ENCODE measurements at regions not wholly inside any gene's neighbourhood (a gene's known extent, or its start where the extent isn't known, plus 50 kb on each side); places are given as distances from the start of the nearest gene placed in this dataset.

GRCh38 chr14:56975521-56975920, 165.2 kb upstream of the OTX2 start:
- no peak for DNase-seq (ENCODE audit: low spot score)
- no peak for TF ChIP-seq CTCF (IDR thresholded peaks at IDR 0.05)
- no peak for ATAC-seq (ENCODE audit: low FRiP score)

GRCh38 chr14:56972948-56973347, 162.7 kb upstream of the OTX2 start:
- ATAC-seq (ENCODE audit: low FRiP score) (no peak), DNase-seq (ENCODE audit: low spot score) (no peak)
- no peak for TF ChIP-seq CTCF (IDR thresholded peaks at IDR 0.05)

DNA sequence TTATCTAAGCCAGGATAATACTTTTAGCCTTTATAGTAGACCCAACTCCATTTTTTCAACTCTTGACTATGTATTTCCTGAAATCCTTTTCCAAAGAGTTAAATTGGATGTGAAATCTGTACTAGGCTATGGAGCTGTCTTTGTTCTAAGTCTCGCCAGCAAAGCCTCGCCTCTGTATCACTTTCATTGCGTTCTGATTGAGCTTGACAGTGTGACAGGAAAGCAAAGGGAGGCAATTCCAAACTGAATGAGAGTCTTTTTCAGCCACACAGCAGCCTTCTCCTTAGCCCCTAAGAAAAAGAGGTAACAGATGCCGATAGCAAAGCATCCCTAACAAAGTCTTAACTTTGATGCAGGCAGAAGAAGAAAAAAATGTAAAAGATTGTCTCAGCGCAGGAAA, 154.6 kb upstream of the OTX2 start:
- no peak for TF ChIP-seq CTCF (IDR thresholded peaks at IDR 0.05)
- DNase-seq (ENCODE audit: low spot score) (no peak), ATAC-seq (ENCODE audit: low FRiP score) (no peak)

DNA sequence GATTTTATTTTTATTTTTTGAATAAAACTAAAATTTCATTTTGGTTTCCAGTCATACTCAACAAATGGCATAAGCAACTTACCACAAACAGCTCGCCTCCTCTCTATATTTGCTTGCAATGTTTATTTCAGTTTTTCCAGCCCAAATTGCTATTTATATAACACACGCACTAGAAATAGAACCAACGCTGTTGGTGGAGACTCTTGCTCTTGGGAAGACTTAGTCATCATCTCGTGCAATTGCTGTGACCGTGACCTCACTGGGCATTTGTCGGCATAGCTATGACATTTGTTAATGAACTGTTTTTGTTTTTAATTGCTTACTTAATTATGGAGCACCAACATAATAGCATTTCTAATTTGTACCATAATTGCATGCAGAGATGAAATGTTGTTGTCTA, 153.1 kb upstream of the OTX2 start:
- TF ChIP-seq CTCF (IDR thresholded peaks at IDR 0.05): no peak
- ATAC-seq (ENCODE audit: low FRiP score) (no peak), DNase-seq (ENCODE audit: low spot score) (no peak)

- no peak for ATAC-seq (ENCODE audit: low FRiP score)
- no peak for TF ChIP-seq CTCF (IDR thresholded peaks at IDR 0.05)
- no peak for DNase-seq (ENCODE audit: low spot score)
Measured at GRCh38 chr14:56962444-56963080, 152.3 kb upstream of the OTX2 start.

DNA sequence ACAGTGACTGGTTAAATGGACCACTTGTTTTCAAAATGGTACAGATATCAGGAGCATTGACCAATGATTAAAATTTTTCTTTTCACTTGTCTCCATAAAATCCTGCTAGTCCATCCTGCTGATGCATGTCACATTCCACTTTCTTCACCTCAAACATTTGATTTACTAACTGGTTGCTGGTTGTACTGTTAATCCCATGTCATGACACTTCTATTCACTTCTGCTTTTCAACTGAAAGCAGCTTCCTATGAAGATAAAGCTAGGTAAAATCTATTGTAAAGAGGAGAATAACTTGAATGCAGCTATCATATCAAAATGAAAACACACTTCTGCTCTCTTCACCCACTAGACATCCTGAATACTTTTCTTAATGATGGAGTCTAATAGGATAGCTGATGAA, 149.6 kb upstream of the OTX2 start:
- ATAC-seq (ENCODE audit: low FRiP score): no peak
- TF ChIP-seq CTCF (IDR thresholded peaks at IDR 0.05): no peak

DNA sequence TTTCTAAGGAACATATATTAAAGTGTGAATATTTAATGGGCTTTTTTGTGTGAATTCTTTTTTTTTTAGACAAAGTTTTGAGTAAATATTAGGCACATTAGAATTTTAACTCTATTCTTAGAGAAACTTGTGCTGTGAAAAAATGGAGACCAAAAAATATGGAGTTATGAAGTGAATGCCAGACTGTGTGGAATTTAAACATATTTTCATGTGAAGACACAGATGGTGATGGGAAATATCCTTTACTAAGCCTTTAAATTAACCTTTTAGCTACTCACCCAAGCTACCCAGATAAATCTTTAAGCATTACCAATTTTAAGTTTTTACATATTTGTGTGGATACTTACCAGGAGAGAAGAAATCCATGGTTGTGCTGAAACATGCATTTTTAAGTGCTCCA, 148.8 kb upstream of the OTX2 start:
- DNase-seq (ENCODE audit: low spot score) (no peak), ATAC-seq (ENCODE audit: low FRiP score) (no peak)
- no peak for TF ChIP-seq CTCF (IDR thresholded peaks at IDR 0.05)

More for the DNA sequence above, 149.6 kb upstream of the OTX2 start:
- no peak for DNase-seq (ENCODE audit: low spot score)

All from omental fat pad (tissue), 3 donors.